CD4-positive, alpha-beta T cell treated with Interleukin-4 for 4 hours (primary cell): ENCODE measurements at regions not wholly inside any gene's neighbourhood (a gene's known extent, or its start where the extent isn't known, plus 50 kb on each side); places are given as distances from the start of the nearest gene placed in this dataset.
A peak's percentile ranks its signal among the peaks of the same experiment; 100 is the strongest.
"Not testable (repeated sequence)": the region's sequence is repeated elsewhere in the genome, so short reads cannot be mapped to it uniquely, and the experiment has no call there.

Experiments
- DNase-seq: peaks from one replicate; pipeline ENCODE4 v3.0.0-alpha.2; 2020

DNA sequence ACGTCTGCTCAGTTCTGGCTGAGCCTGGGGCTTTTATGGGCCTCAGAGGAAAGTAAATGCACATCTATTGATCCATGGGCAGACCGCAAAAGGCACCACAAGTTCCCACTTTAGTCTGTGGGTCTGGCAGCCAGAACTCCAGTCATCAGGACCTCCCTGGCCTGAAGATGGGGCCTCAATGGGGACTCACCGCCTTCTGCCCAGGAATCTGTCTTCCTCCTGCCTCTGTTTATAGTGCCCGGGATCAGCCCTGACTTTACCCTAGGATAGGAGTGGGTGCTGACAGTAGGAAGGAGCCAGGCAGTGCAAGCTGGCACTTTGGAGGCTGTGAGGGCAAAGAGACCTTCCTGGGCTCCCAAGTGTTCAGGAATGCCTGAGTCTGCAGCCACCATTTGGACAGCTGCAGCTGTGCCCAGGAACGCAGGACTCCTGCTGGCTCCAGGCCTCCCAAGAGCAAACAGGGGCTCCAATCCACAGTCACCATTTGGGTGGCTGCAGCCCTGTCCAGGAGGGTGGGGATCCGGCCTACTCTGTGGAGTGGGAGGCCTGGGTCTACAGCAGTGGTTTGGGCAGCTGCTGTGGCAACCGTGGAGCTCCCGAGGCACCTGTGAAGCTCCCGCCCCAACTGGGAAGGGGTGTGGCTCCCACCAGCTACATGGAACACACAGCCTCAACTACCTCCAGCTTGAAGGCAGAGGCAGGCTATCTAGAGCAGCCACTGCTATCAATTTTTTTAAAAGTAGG lies 1440.9 kb upstream of the ADGRL3 start:
- DNase-seq, result no peak

DNA sequence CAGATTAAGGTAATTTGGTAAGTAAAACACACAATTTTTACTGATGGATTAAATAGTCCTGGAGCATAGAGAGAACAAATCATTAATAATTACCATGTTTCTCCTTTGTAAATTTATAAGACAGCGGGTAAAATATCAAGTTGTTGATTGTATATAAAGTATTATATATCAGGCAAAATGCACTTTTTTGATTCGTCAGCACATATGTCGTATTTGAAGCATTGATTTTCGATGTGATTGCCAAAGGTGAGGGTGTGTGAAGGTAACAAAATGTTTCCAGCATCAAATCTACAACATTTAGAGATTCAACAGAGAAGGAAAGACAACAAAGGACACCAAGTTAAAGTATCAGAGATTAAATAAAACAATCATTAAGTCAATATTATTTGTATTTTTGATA lies 1437.8 kb upstream of the ADGRL3 start:
- DNase-seq, result no peak

DNA sequence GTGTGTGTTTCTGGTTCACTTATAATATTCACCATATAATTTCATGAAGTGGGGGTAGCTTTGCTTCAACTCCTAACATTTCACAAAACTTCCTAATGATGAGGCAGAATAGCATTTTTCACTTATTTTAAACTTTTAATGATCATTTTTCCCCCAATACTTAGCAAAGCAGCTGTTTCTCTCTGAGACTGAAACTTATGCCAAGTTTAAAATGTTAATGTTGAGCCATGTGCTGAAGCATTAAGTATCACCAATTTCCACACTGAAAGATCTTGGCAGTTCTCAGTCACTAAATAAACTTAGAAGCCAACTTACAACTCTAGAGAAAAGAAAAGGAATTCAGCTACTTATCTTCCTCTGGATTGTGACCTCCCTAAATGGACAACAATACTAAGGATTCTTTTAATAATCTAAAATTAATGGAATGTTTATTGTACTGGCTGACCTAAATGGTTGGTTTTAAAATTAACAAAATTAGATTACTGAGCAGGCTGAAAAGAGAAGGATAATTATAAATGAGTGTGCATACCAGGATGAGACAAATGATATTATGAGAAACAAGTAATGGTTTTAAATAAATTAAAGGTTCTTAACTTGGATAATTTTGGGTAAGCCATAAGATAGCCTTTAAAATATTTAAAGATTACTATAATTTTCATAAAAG lies 1429.4 kb upstream of the ADGRL3 start:
- no peak for DNase-seq

DNA sequence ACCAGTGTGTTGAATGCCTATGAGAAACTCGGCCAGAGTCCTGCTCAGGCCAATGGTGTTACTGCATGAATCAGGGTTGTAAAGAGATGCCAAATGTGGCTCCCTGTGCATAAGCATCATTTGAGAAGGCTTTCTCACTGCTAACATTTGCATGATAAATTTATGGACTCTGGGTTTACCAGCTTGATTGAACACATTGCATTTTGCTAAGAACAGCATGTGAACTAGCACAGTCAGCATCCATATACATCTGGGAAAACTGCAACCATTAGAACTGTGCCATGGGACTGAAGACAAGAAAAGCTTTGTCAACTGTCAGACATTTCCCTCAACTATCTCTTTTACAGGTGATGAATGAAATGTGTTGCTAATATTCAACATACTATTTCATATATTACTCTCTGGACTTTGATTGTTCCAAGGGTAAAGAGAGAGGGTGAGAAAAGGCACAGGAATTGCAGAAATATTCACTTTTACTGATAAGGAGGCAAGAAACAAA lies 1427.4 kb upstream of the ADGRL3 start:
- DNase-seq, result no peak

DNA sequence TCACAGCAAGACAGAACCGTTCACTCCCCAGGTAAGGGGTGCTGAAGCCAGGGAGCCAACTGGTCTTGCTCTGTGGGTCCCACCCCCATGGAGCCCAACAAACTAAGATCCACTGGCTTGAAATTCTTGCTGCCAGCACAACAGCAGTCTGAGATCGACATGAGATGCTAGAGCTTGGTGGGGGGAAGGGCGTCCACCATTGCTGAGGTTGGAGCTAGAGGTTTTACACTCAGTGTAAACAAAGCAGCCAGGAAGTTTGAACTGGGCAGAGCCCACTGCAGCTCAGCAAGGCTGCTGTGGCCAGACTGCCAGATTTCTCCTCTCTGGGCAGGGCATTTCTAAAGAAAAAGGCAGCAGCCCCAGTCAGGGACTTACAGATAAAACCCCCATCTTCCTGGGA lies 1419.9 kb upstream of the ADGRL3 start:
- DNase-seq, result not testable (repeated sequence)

DNA sequence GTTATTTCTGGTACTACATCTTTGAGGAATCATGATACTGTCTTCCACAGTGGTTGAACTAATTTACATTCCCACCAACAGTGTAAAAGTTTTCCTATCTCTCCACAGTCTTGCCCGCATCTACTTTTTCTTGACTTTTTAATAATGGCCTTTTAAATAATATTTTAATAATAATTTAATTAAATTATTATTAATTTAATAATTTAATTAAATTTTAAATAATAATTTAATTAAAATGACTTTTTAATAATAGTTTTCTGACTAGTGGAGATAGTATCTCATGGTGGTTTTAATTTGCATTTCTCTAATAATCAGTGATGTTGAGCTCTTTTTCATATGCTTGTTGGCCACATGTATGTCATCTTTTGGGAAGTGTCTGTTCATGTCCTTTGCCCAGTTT lies 1395.0 kb upstream of the ADGRL3 start:
- DNase-seq, result no peak

DNA sequence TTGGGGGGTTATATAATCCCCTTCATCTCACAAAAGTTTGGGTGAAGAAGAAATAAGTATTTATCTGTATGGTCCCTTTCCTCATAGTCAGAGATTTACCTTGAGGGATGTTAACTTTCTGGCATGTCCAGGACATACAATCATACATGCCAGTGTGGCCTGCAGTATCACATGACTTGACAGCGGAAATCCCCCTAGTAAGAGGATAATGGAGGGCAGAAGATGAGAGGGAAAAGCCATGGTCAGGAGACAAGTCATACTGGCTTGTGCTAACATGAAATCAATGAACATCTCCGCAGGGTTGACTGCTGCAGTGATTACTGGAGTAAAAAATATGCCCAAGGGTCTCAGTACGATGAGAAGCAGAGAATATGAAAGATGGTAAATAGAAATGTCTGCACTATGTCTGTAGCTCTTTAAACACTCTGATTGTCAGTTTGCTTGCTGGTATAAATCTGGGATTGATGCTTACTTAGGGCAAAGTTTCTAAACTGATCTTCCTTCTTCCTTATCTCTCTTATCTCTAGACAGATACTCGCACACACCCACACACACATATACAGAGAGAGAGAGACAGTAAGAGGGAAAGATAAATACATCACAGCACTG lies 1385.6 kb upstream of the ADGRL3 start:
- DNase-seq, result no peak

DNA sequence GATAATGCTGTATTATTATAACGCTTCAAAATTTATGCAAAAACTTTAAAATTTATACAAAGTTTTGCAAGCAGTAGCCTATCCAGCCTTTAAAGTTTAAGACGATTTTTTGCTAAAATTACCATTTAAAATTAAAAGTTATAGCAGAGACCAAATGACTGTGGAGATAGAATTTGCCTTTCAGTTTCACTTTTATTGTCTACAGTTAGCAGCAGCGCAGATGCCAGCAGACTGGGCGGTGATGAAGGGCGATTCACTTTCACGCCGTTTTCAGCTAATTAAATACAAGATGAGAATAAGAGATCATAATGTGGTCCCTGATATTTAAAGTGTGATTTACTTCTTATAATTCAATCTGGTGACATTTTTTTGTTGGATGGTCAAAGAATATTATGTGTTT lies 1381.5 kb upstream of the ADGRL3 start:
- peak; percentile 1 for DNase-seq

DNA sequence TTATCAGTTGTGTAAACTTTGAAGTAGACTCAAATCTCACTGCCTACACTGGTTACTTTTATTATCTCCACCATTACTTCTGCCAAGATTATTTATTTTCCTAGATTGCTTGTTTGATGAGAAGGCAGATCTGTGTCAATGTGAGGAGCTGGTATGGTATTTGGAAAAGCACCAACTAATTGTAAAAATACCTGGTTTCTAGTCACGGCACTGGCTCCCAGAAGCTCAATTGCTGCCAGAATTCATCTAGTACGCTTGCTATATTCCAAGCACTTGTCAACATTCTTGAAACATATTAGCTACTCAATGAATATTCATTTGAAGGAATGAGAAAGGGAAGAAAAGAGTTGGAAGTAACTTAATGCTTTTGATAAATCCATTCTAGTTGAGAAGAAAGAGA lies 1376.8 kb upstream of the ADGRL3 start:
- DNase-seq, result no peak

DNA sequence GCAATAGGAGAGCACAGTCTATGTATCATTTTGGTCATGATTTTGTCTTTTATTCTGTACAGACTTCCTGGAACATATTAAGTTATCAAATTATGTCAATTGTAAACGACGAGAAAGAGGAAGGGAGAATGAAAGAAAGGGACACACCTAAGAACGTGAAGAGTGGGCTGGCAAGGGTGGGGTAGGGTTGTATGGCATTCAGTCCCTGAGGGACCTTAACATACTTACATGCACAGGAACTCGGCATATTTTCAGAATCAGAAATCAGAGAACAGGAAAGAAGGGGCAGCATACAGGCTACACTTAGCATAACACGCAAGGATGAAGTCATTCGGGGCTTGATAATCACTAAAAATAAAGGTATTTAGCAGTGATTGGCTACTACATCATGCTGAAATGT lies 1375.0 kb upstream of the ADGRL3 start:
- no peak for DNase-seq

DNA sequence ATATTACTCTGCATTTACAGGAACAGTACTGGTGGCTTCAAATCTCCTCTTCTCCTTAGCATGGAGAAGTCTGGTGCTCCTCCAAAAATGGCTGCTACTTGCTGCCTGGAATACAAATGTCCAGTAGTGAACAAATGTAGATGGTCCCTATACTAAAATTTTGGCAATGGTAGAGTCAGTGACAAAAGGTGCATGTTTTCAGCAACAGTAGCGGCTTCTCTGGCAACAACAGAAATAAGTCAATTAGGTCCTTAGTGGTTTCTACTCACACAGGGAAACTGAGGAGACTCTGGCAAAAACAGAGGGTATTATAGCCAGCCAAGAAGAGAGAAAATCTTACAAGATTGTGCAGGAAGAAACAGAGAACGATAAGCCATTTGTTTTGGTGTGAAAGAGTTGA lies 1368.4 kb upstream of the ADGRL3 start:
- no peak for DNase-seq

DNA sequence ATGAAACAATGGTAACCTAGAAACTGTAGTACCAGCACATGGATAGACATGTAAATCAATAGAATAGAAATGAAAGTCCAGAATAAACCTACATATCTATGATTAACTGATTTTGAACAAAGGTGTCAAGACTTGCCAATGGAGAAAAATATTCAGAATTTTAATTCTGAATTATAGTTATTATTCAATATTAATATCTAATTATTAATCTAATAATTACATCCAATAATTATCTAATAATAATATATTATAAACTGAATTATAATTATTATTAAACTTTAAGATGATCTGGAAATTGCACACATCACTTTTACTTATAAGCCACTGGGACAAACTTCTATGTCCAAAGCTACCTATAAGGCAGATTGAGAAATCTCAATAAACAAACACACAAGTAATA lies 1365.2 kb upstream of the ADGRL3 start:
- DNase-seq, result no peak

DNA sequence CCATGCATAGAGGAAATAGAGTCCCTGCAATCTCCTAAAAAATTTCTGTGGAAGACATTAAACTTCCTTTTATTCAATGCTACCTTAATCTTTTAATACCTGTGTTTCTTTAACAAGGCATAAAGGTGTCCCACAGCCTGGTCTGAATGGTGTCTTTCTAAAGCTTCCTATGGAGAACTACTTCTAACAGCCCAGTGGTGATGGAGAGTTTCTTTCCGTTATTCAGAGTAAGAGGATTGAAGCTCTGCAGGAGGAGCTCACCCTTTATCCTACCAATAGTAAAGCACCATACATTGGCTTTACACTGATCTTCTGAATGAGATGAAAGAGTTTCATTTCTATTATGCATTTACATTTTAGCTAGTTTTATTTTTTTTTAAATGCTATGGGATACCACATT lies 1362.4 kb upstream of the ADGRL3 start:
- DNase-seq, result no peak

DNA sequence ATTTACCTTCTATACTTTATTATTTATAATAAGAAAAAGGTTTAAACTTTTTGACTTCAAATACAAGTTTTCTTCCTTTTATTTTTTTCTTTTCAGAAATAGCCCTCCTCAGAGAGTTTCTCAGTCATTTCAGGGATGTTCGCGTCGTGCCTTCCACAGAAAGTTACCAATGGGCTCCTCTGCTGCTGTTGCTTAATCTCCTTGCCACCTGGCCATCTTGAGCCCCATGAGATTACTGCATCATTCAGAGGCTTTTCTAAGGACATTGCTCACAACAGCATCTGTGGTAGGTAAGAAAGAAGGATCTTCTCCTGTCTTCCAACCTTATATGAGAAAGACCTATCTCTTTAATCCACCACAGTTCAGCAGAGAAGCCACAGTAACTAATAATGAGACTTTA lies 1361.9 kb upstream of the ADGRL3 start:
- DNase-seq, result no peak

DNA sequence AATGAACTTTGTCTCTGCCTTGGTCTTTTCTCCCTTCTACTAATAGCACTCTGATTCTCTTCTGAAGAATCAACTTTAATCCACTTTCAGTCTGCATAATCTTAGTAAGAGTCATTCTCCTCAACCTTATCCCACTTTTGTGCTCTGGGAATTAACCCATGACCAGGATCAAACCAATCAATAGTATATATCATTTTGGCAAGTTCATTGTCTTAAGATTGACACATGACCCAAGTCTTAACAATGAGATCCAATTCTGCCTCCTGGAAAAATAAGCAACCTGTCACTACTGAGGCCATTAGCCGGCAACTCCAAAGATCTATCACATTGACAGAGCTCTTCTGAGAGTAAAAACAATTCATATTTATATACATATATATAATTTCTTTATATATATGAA lies 1358.4 kb upstream of the ADGRL3 start:
- no peak for DNase-seq

DNA sequence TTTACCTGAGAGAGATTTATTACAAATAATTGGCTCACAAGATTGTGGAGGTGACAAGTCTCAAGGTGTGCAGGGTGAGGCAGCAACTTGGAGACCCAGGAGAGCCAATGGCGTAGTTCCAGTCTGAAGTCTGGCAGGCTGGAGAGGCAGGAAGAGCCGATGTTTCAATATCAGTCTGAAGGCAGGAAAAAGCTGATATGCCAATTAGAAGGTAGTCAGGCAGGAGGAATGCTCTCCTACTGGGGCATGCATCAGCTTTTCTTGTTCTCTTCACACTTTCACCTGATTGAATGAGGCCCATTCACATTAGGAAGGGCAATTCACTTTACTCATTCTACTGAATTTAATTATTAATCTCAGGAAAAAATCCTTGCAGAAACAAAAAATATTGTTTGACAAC lies 1351.7 kb upstream of the ADGRL3 start:
- no peak for DNase-seq

DNA sequence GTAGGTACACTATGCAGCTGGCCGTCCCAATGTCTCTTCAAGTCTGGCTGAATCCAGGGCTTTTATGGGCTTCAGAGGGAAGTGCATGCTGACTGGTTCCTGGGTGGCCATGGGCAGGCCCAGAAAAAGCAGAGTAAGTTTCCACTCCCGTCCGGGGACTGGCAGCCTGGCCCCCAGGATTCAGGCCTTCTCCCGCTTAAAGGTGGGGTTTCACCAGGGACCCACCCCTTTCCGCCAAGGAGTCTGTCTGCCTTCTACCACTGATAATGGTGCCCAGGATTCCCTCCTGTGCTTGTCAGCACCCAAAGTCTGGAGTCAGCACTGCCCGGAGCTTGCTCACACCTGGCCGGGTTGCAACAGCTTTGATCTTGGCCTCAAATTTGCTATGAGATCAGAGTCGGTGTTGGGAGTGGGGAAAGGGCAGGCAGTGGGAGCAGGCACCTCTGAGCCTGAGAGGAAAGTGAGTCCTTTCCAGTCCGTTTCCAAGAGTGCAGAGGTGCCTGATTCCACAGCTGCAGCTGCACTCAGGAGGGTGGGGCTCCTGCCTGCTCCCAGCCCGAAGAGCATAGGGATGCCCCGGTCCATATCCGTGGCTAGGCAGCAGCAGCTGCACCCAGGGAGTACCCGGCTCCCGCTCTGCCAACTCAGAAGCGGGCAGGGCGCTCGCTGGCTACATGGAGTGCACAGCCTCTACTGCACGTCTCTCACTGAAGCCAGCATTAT lies 1344.3 kb upstream of the ADGRL3 start:
- DNase-seq, result no peak

DNA sequence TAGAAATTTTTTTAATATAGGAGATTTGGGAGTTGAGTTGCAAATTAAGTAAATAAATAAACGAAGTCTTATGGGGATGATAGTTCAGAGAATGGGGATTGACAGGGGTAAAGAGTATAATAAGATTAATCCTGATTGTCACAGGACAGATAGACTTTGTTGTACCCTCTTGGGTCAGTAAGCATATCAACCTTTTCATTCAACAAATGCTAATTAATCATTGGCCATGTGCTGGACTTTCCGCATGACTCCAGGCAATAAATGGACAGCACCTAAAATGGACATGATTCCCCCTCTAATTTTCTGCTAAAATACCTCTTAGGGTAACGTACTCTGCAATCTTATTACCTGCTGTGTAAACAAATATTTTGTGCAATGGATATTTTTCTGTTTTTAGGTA lies 1331.1 kb upstream of the ADGRL3 start:
- DNase-seq, result no peak

DNA sequence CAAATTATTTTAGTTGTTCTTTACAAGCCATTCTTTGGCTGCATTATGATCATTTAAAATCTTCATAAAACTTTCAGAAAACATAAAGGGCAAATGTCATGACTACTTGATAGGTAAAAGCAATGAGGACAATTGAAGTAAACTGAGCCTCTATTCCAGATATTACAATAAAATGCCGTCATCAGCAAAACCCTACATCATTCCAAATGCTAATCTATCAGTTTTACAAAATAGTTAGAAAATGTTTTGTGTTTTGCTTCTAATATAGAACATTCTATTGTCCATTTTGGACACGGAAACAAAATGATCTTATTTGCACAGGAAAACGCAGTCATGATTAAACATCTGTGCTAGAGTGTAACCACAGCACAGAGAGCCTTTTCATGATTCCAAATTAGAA lies 1330.6 kb upstream of the ADGRL3 start:
- DNase-seq, result no peak

DNA sequence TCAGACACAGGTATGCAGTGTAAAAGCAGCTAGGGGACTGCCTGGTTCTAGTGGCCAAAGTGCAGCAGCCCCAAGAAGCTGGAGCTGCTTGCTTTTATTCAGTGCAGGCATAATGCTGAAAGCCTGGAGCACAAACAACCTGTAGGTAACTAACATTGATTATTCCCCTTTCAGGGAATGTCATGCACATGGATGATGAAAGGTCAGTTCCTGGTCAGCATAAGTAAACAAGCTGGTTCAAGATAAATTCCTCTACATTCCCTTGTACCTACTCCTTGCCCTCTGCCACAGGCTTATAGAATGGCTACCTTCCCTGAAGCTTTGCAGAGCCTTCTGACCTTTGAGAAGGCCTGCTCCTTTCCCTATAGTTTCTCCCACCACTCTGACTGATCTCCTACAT lies 1318.5 kb upstream of the ADGRL3 start:
- DNase-seq, result no peak

DNA sequence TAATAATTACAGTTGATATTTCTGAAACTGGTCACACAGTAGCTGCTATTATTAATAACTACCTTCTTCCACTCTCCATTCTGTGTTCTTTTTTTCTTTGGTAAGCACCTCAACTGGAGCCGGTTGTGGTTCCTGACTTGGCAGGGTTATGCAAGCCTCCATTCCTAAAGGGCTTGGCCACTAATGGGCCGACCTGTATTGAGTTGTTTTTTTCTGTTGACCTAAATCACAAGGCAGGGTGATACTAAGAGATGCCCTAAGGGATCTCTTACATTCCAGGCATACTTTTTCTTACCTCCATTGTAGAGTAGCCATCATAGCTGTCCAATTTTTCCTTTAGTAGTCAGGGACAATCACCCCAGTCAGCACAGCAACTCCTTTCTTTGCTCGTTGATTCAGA lies 1295.8 kb upstream of the ADGRL3 start:
- no peak for DNase-seq

DNA sequence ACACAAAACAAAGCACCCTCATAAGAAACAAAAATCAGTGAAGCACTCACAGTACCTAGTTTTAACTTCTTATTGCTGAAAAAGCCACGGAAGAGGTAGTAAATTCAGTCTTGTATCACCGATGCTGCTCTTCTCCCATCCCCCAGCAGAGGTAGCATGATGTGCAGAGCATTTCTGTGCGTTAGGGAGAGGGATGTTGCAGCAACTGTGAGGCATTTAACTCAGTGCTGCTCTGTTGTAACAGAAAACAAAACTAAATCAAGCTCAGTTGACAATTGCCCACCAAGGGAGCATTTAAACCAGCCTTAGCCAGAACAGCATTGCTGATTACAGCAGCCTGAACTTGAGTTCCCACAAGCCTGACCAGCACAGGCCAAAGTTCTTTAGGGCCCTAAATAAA lies 1279.7 kb upstream of the ADGRL3 start:
- DNase-seq, result no peak

DNA sequence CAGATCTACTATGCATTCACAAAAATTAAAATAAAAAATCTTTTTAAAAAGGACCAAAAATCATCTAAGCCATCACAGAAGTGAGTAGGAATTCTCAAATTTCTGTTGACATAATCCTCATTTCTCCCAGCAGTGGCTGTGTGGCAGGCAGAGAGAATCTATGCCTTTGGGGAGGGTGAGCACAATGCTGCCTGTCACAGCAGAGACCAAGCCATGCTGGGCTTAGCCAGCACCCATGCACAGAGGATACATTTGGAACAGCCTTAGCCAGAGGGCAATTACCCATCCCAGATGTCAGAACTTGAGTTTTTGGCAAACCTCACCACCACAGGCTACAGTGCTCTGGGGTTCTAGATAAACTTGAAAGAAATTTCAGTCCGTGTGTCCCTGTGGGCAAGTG lies 1274.8 kb upstream of the ADGRL3 start:
- no peak for DNase-seq

DNA sequence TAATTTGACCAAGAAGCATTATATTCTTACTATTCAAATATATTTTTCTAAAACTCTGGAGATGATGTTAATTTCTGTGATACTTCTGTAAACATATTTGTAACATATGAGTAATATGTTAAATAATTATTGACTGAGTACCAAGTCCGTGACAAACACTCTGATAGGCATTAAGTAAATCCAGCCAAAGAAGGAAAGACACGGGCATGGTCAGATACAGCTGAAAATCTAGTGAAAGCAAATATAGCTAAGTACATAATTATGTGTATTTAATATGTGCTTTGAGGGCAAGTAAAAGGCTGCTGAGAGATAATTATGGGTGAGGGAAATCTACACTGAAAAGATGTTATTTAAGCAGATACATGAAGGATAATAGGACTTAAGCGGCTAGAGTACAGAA lies 1263.6 kb upstream of the ADGRL3 start:
- DNase-seq, result no peak
